ENCODE measurements at regions not wholly inside any gene's neighbourhood (a gene's known extent, or its start where the extent isn't known, plus 50 kb on each side); places are given as distances from the start of the nearest gene placed in this dataset.

- no peaks in the 10 kb centered on the region for H4K20me1 ChIP-seq (replicated peaks; ENCODE audit: control insufficient read depth, insufficient read depth, low read length)
- no peaks in the 10 kb centered on the region for H3K36me3 ChIP-seq (ENCODE audit: control insufficient read depth, insufficient read depth, low read length)
- WGBS (ENCODE audit: insufficient coverage, low coverage, missing lambda C conversion rate): 12% methylated on average over 1 of the region's 1 CpG
- H3K9ac ChIP-seq (ENCODE audit: insufficient read depth in 1 of 2, low read depth in 2 of 2, low read length in 2 of 2): no peak overlapping the region
- no peak for ATAC-seq
- no TSS peak for BruUV-seq (replicated peaks)
- POLR2A ChIA-PET: interaction anchor here (0.7 kb wide), 1 partner anchor 569 kb away, joined by 4 read pairs; no protein-coding TSS in a partner anchor
- H3K4me3 ChIP-seq: no peak overlapping the region
- peaks cover 3% of the 10 kb centered on the region for H3K9me1 ChIP-seq (ENCODE audit: control insufficient read depth, insufficient read depth, low read length)
- FAIRE-seq: no peak
- TF ChIP-seq NCOA6 (IDR thresholded peaks at IDR 0.05) (no peak), ZNF224 (CRISPR knock-in tag; IDR thresholded peaks at IDR 0.05) (no peak), CBFB (CRISPR knock-in tag; IDR thresholded peaks at IDR 0.05) (no peak), ZNF347 (CRISPR knock-in tag; IDR thresholded peaks at IDR 0.05; ENCODE audit: low read depth) (no peak), POLR2A (conservative IDR thresholded peaks at IDR 0.05) (no peak), MIER1 (IDR thresholded peaks at IDR 0.05; ENCODE audit: low read depth) (no peak), DMBX1 (CRISPR knock-in tag; IDR thresholded peaks at IDR 0.05; ENCODE audit: borderline replicate concordance) (no peak), ADNP (tag; IDR thresholded peaks at IDR 0.05) (no peak), NR2F6 (CRISPR knock-in tag; IDR thresholded peaks at IDR 0.05) (no peak), SNRNP70 (optimal IDR thresholded peaks at IDR 0.05; ENCODE audit: low read depth, low read length) (no peak), TCF7L2 (IDR thresholded peaks at IDR 0.05; ENCODE audit: low read depth, low read length) (no peak), REST (IDR thresholded peaks at IDR 0.05; ENCODE audit: borderline replicate concordance) (no peak), REST (CRISPR knock-in tag; IDR thresholded peaks at IDR 0.05; ENCODE audit: low read depth) (no peak), FOXK2 (conservative IDR thresholded peaks at IDR 0.05 in 1 of 2, IDR thresholded peaks at IDR 0.05 in 1 of 2; ENCODE audit: low read depth in 2 of 2) (no peak), ZBTB33 (CRISPR knock-in tag; IDR thresholded peaks at IDR 0.05) (no peak), ZNF778 (CRISPR knock-in tag; IDR thresholded peaks at IDR 0.05) (no peak), MCM3 (IDR thresholded peaks at IDR 0.05) (no peak)
- no peak overlapping the region for H3K4me2 ChIP-seq (ENCODE audit: insufficient read depth, low read length)
- H3K79me2 ChIP-seq (ENCODE audit: control insufficient read depth, insufficient read depth, low read length): no peaks in the 10 kb centered on the region
- intact Hi-C loops (cut with micrococcal nuclease) (no loop called here), in situ Hi-C loops (cut with MboI) (no loop called here)
- H3K9me3 ChIP-seq (replicated peaks; ENCODE audit: control insufficient read depth, insufficient read depth, low read depth, low read length): no peaks in the 10 kb centered on the region
- no peak overlapping the region for H3K27ac ChIP-seq (ENCODE audit: extremely low read depth, low read depth, low read length)
- DNase-seq (ENCODE audit: extremely low read depth in 1 of 4, low spot score in 3 of 4): no peak
- CTCF ChIA-PET (ENCODE audit: low intra/inter-chr PET ratio): interaction anchor here (1.6 kb wide), 1 partner anchor 44 kb away, joined by 3 read pairs; no protein-coding TSS in a partner anchor
- peaks cover 5 to 22% of the 10 kb centered on the region in 2 experiments for H3K27me3 ChIP-seq (ENCODE audit: control insufficient read depth in 2 of 2, insufficient read depth in 2 of 2, low read length in 2 of 2)
- H2AFZ ChIP-seq (ENCODE audit: low read depth, low read length): no peak overlapping the region
- peaks cover 0 to 11% of the 10 kb centered on the region in 2 experiments; a peak in 3 of 5 replicates for H3K4me1 ChIP-seq (replicated peaks in 1 of 2; ENCODE audit: control insufficient read depth in 2 of 2, insufficient read depth in 2 of 2, low read length in 2 of 2)
Measured at GRCh38 chr11:64492561-64492960, 63.2 kb upstream of the SLC22A11 start.

All from K562 (cell line).